Breast epithelium (tissue), 4 donors: ENCODE measurements at regions not wholly inside any gene's neighbourhood (a gene's known extent, or its start where the extent isn't known, plus 50 kb on each side); places are given as distances from the start of the nearest gene placed in this dataset.

ENCODE experiments used
- DNase-seq, 2 donors: peaks; one replicate each; pipeline ENCODE4 v3.0.0-alpha.2; 2019; ENCODE audit warnings: low spot score in 2 of 2
- H3K27ac ChIP-seq, 2 donors: fragments of 200-600 bp; sonication (generic) in 1 of 2; one replicate each; pipeline ENCODE4 v1.5.1; 2016 to 2019; ENCODE audit warnings: mild to moderate bottlenecking in 1 of 2
- H3K27me3 ChIP-seq, 2 donors: fragments of 200-600 bp; sonication (generic) in 1 of 2; one replicate each; pipeline versions ENCODE4 v1.5.1 to v1.6.0; 2017 to 2019; ENCODE audit warnings: control low read depth in 1 of 2, mild to moderate bottlenecking in 1 of 2
- H3K36me3 ChIP-seq: fragments of 200-600 bp; one replicate; pipeline ENCODE4 v1.5.1; 2019
- H3K4me1 ChIP-seq, 2 donors: fragments of 200-600 bp; sonication (generic); one replicate each; pipeline ENCODE4 v1.5.1; 2016 to 2019; ENCODE audit warnings: control low read depth in 1 of 2
- H3K4me3 ChIP-seq, 3 donors: fragments of 200-600 bp; sonication (generic); 1 replicate in 2 of 3; 2 replicates in 1 of 3; pipeline ENCODE4 v1.5.1; 2016 to 2019; ENCODE audit warnings: mild to moderate bottlenecking in 3 of 3, moderate library complexity in 2 of 3
- H3K9me3 ChIP-seq, 2 donors: fragments of 200-600 bp; sonication (generic) in 1 of 2; one replicate each; pipeline ENCODE4 v1.5.1; 2016 to 2019; ENCODE audit warnings: control low read depth in 1 of 2
- CTCF ChIP-seq, 3 donors: fragments of 450-650 bp; IDR thresholded peaks; one replicate each; pipeline ENCODE4 v1.5.1; 2016 to 2017; ENCODE audit warnings: antibody characterized with exemption in 3 of 3, mild to moderate bottlenecking in 3 of 3, moderate library complexity in 3 of 3
- POLR2A ChIP-seq: fragments of 450-650 bp; IDR thresholded peaks from one replicate; pipeline ENCODE4 v1.6.1; 2016; ENCODE audit warnings: antibody characterized with exemption, mild to moderate bottlenecking, moderate library complexity
- POLR2AphosphoS5 ChIP-seq, 3 donors: sonication (generic); formaldehyde crosslinking; IDR thresholded peaks; one replicate each; pipeline ENCODE4 v1.6.1; 2017; ENCODE audit warnings: antibody characterized with exemption in 3 of 3
- intact Hi-C: fragments of 100-400 bp; cut with DNase I; formaldehyde crosslinking; loops from one replicate; pipeline ENCODE4 v1.15.1; 2023; ENCODE audit warnings: low total_unique reads

- TF ChIP-seq CTCF (IDR thresholded peaks at IDR 0.05) (no peak), POLR2A (no peak), POLR2AphosphoS5 (IDR thresholded peaks at IDR 0.05) (no peak)
Observed at GRCh38 chr5:164650427-164650826, 1145.0 kb downstream of the MAT2B start.

GRCh38 chr5:164651546-164652275, 1146.3 kb downstream of the MAT2B start:
- H3K27ac ChIP-seq: no peak overlapping the region
- H3K9me3 ChIP-seq: no peaks in the 10 kb centered on the region
- no peak overlapping the region for H3K4me3 ChIP-seq
- DNase-seq: no peak
- TF ChIP-seq POLR2AphosphoS5 (IDR thresholded peaks at IDR 0.05) (no peak), POLR2A (no peak), CTCF (IDR thresholded peaks at IDR 0.05) (no peak)
- H3K4me1 ChIP-seq: no peaks in the 10 kb centered on the region
- H3K36me3 ChIP-seq: no peaks in the 10 kb centered on the region
- intact Hi-C loops: no loop called here
- H3K27me3 ChIP-seq: no peaks in the 10 kb centered on the region

More at GRCh38 chr5:164650427-164650826, 1145.0 kb downstream of the MAT2B start:
- no peaks in the 10 kb centered on the region for H3K27me3 ChIP-seq
- no peak for DNase-seq
- intact Hi-C loops: no loop called here
- no peaks in the 10 kb centered on the region for H3K4me1 ChIP-seq
- H3K9me3 ChIP-seq: no peaks in the 10 kb centered on the region
- H3K27ac ChIP-seq: no peak overlapping the region
- no peak overlapping the region for H3K4me3 ChIP-seq
- H3K36me3 ChIP-seq: no peaks in the 10 kb centered on the region

- no peak overlapping the region for H3K27ac ChIP-seq
- no peak for TF ChIP-seq POLR2A
- no peak for TF ChIP-seq CTCF (IDR thresholded peaks at IDR 0.05)
- TF ChIP-seq POLR2AphosphoS5 (IDR thresholded peaks at IDR 0.05): no peak
- H3K36me3 ChIP-seq: no peaks in the 10 kb centered on the region
- no peak overlapping the region for H3K4me3 ChIP-seq
- no peaks in the 10 kb centered on the region for H3K9me3 ChIP-seq
- no peaks in the 10 kb centered on the region for H3K4me1 ChIP-seq
- intact Hi-C loops: no loop called here
- no peaks in the 10 kb centered on the region for H3K27me3 ChIP-seq
- no peak for DNase-seq
Observed at GRCh38 chr5:164652276-164652660, 1146.8 kb downstream of the MAT2B start.

- Histone ChIP-seq H3K4me1 (no peaks in the 10 kb centered on the region), H3K4me3 (no peak overlapping the region), H3K36me3 (no peaks in the 10 kb centered on the region), H3K27me3 (no peaks in the 10 kb centered on the region), H3K27ac (no peak overlapping the region), H3K9me3 (no peaks in the 10 kb centered on the region)
- DNase-seq: no peak
- TF ChIP-seq POLR2A (no peak), CTCF (IDR thresholded peaks at IDR 0.05) (no peak), POLR2AphosphoS5 (IDR thresholded peaks at IDR 0.05) (no peak)
- intact Hi-C loops: no loop called here
Observed at GRCh38 chr5:164663198-164663989, 1158.0 kb downstream of the MAT2B start.

DNA sequence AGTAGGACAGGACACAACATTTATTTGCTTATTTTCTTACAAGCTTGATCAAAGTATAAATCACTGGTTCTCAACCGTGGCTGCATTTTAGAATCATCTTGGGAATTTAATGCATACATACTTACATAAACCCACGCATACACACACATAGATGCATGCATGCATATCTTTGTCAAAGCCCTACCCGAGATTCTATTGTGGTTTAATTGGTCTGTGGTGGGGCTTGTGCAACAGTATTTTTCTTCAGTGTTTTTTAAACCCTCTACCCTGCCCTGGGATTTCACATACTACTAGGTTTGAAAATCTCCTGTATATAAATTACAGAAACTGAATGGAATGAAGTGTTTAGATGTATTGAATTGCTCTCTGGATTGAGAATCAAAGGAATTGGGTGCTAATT, 1166.2 kb downstream of the MAT2B start:
- H3K9me3 ChIP-seq: no peaks in the 10 kb centered on the region
- no peaks in the 10 kb centered on the region for H3K27me3 ChIP-seq
- DNase-seq: no peak
- H3K4me3 ChIP-seq: no peak overlapping the region
- no peaks in the 10 kb centered on the region for H3K36me3 ChIP-seq
- H3K4me1 ChIP-seq: no peaks in the 10 kb centered on the region
- H3K27ac ChIP-seq: no peak overlapping the region
- TF ChIP-seq POLR2A: no peak
- no peak for TF ChIP-seq POLR2AphosphoS5 (IDR thresholded peaks at IDR 0.05)
- no peak for TF ChIP-seq CTCF (IDR thresholded peaks at IDR 0.05)
- intact Hi-C loops: no loop called here
